Astrocyte of the hippocampus (primary cell): ENCODE measurements at regions not wholly inside any gene's neighbourhood (a gene's known extent, or its start where the extent isn't known, plus 50 kb on each side); places are given as distances from the start of the nearest gene placed in this dataset.
"Not testable (repeated sequence)": the region's sequence is repeated elsewhere in the genome, so short reads cannot be mapped to it uniquely, and the experiment has no call there.

Source experiments
- DNase-seq: peaks from one replicate; pipeline ENCODE4 v3.0.0; 2011; ENCODE audit warnings: low read depth, low spot score

DNA sequence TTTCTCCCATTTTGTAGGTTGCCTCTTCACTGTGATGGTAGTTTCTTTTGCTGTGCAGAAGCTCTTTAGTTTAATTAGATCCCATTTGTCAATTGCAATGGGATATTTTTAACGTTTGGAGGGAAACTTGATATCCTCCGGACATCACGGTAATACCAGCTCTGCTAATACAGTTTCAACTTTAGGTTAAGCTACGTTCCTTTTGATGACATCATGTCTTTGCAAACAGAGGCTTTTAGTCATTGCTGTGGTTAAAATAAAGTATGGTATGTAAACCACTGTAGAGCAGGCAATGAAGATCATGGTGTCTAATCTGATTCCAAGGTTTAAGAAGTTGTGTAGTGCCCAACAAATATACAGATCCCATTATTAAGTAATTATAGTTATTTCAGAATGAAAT is 168.0 kb upstream of the CHD6 start:
- DNase-seq, result no peak

DNA sequence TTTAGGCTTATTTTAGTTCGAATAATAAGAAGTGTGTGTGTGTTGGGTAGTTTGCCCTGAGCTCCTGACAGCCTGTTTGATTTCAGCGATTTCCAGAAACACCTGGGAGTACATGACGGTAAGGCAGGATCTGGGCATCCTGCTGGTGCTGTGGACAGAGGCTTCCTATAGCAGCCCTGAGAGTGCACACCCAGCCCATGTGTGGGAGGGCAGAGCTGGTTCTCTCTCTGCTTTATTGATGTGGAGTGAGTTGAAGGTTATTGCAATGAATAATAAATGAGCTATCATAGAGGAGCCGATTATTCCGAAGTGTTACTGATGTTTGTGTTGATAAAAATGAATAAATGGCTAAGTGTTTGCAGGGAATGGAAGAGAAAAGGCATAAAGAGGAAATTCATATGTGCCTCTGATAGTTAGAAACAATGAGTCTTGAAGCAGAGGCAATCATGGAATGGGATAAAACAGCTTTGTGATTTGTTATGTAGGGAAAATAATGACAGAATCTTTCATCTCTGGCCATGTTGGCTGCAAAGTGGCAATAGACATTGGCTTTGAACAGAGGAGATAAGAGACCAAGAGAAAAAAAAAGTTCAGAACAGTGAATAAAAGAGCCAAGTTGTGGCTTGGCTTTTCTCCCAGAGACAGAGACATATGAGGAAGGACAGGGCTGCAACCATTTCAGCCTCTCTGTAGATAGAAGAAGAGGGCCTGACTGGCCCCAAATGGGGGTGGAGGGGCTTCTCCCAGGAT is 166.2 kb upstream of the CHD6 start:
- no peak for DNase-seq

DNA sequence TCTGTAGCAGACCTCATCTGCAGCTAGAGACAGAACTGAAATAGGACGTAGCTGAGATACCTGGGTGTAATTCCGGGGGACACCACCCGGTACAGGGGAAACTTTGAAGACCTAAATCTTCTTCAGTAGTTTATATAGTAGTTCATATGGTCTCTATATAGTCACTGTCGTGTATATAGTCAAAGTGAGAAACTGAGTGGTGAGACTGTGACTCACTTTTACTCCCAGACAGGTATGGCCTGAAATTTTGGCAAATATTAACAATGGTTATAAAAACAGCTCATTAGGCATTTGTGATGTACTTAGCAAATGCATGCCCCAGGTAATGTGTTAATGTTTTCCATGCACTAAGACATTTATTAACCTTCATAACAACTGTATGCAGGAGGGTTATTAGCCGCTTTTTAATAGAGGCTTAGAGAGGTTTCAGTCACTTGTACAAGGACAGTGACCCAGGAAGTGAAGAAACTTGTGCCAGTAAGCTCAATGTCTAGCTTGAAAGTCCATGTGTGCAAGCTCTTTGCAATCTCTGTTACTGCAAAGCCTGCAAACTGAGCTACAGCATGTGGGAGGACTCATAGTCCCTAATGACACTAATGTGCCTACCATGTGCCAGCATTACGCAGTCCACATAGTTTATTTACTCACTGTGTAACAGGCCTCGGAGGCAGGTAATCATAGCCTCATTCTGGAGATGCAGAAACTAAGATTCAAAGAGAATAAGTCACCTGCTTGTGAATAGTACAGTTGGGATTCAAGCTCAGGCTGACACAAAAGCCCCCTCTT is 165.4 kb upstream of the CHD6 start:
- DNase-seq, result no peak

DNA sequence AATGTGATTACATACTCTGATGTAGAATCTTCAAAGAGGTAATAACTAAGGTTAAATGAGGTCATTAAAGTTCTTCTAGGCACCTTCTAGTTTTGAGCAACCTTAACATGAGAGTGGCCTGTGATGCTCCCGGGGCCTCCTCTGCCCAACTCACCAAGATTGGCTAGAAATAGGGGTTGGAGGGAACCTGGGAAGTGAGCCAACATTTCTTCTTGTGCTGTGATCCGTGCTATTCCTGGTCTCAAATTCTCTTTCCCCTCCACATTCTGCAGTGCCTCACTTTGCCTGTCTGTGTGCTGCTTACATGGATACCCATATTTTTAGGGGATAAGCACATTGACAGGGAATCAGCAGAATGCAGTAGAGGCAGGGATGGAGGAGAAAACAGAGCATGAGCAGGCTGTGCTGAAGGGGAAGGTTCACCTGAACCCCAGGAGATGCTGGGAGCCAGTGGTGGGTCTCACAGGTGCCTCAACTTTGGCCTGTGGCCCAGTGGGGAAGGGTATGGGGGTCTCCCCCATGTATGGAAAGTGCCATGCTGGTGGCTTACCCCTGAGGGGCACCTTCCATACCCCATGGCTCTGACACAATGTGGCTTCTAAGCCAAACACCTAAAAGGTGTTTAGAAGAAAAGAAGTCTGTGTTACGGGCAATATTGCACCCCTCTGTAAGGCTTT is 164.7 kb upstream of the CHD6 start:
- no peak for DNase-seq

DNA sequence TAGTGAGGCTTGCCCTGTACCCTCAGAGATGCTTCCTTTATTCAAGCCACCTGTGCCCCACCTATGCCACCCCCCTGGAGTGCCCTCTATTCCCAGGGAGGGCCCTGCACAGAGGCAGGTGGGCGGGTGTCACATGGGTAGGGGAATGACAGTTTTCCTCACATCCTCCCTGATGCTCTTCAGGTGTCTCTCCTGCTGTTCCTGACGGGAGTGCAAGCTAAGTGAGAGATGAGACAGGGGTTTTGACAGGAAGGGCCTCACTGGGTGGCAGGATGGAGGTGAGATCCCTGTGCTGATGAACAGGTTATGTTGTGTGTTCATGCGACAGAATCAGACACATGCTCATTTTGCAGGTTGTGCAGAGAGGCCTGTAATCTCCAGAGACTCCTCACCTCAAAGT is 164.1 kb upstream of the CHD6 start:
- DNase-seq, result no peak

DNA sequence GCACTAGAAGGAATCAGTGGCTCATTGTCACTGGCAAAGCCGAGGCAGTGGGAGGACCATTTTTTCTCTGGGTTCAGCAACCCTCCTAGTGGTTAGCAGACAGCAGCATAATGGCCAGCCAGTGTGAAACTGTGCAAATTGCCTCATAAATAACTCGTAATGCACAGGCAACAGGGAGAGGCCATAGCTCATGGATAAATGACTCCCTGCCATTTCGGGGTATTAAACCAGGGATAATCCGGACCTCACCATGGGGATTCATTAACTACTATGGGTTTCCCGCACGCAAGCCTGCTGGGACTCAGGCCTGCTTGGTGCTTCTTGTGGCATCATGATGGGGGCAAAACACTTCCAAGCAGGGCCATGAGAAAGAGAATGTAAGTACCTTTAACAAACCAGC is 158.2 kb upstream of the CHD6 start:
- no peak for DNase-seq

DNA sequence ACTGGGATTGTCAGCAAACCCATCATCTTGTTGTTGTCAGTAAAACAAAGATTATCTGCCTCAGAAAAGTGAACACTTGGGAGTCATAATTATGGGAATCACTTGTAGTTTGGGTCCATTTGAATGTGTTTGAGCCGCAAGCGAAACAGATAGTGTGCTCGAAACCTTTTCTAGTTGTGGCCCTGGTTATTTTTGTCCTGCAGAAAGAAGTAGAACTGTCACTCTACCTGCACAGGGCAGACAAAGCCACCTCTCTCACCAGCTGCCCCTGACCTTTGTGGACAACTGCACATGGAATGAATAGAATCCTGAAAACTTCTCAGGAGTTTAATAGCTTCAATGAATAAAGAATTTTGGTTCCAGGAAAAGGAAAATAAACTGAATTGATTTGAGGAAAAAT is 156.1 kb upstream of the CHD6 start:
- no peak for DNase-seq

DNA sequence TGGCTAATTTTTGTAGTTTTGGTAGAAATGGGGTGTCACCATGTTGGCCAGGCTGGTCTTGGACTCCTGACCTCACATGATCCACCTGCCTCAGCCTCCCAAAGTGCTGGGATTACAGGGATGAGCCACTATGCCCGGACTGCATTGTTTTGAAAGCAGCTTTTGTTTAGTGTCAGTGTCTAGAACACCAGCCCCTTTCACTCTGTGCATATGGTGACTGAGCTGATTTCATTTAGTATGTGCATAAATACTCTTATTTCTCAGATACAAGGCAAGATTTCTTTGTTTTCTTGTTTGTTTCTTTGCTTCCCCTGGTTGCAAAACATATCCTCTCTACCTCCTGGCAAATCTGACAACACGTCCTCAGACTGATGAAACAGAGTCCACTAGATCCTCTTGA is 152.8 kb upstream of the CHD6 start:
- DNase-seq, result no peak

DNA sequence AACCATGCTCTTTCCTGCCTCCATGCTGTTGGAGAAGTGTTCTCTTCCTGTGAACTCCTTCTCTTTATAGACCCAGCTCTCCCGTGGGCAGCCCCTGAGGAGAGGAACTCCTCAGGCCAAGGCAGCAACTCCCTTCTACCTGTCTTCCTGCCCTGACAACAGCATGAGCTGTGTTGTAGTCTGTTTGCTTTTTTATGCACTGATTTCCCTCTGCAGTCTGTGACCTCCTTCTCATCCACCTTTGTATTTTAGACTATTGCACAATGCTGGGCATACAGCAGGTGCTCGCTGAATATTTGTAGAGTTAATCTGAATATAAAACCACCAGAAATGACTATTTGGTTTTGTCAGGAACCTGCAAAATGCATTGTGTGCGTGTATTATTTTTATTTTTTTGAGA is 152.2 kb upstream of the CHD6 start:
- no peak for DNase-seq

DNA sequence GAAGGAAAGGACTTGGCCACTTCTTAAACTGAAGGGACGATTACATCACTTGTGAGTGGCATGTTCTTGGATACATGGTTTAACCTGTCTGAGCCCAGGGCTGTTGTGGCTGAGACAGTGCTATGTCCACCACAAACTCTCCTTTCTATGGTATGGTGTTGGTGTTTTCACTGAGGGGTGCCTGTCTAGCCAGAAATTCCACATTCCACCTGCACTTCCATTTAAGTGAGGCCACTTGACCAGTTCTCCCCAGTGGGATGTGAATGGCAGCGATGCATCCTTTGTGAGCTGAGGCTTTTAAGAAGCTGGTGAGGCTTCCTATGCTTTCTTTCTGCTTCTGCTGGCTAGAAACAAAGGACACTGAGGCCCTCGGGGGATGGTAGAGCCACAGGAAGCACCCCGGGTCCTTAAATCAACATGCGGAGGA is 151.4 kb upstream of the CHD6 start:
- DNase-seq, result no peak

DNA sequence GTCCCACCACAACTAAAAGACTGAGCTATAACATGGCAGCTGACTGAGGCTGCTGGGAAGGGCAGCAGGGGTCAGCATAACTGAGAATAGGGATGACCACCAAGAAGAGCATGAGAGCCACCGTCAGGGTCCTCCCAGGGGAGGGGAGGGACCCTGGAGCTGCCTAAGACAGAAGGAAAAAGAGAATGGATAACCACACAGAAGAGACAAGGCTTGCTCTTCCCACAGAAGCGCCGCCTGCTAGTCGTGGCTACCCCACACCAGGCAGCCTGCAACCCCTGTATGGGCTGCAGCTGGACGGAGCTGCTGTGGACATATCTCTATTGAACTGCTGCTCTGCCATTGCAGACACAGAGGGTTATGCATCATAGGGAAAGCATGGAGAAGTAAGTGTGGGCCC is 132.0 kb upstream of the CHD6 start:
- no peak for DNase-seq

DNA sequence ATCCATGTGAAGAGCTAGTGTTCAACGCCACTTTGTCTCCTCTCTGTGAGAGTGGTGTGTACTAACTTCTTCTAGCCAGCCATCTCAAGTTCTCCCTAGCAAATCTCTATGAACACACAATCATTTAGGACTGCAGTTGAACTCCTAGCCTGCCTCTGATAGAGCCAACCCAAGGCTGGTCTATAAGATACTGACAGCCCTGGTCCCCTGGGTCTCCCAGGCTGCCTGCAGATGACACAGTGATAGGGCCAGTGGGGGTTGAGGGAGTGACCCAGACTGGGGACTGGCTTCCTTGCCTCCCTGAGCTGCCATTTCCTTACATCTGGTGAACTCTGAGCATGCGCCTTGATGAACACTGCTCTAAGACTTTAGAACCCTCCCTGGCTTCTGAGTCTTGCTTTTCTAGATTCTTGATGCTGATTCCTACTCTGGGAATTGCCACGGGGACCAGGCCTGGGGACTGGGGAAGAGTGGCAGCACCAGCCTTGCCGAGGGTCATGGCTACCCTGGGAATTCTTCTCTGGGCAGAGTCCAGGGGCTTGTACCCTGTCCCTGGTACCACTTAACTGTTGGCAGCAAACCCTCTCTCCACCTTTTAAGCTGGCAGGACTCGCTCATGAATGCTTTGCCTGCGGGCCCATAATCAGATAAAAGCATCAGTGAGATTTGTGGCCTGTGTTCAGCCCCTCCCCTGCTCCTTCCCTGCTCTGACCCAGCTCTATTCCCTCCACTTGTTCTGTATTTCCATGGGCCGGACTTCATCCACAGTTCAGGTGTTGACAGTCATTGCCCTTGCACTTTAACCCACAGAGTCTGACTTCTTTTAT is 130.8 kb upstream of the CHD6 start:
- DNase-seq, result no peak

DNA sequence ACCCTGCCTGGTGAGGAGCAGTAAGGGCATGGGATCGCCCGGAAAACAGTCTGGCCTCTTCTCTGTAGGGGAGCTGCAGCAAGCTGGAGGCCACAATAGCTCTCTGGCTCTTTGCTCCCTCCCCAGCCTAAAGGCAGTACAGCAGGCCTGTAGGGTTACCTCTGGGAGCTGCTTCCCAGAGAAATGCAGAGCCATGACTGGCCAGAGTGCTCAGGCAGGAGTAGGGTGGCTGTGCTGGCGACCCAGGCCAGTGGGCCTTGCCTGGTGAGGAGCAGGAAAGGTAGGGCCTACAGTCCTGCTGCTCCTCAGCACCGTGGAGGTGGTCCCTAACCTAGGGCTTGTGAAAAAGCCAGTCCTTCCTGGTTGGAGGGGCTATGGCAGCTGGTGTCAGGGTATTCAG is 129.9 kb upstream of the CHD6 start:
- DNase-seq, result no peak

DNA sequence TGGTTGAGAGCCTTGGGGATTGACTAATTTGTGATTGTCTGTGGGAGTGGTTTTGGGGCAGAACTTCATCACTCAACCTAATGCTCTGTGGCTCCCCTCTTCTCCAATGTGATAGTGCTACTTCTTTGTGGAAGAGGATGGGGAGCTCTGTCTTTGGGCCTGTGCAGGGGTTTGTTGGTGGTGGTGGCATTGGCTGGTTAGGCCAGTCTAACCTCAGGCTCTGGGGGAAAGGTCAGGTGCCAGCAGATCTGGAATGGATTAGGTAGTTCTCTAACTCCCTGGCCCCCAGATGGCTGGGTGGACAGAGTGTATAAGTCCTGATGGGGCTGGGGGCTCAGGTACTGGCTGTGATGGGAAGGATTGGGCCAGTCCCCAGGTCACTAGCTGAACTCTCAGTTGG is 129.0 kb upstream of the CHD6 start:
- no peak for DNase-seq

DNA sequence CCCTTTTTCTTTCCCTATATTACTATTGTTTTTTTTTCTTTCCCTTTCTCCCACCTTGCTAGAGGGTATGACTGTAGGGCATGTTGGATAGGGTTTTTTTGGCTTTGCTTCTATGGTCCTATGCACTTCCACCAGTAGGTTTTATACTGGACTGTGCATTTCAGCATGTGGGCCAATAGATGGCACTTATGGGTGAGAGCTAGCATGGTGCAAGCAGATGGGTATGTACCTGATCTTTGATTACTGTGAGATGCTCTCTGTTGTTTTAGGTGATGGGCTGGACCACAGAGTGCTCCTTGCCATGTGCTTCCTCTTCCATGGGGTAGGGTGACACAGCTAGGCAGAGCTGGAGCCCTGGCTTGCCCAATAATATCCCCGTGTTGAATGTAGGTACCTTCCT is 128.5 kb upstream of the CHD6 start:
- no peak for DNase-seq

DNA sequence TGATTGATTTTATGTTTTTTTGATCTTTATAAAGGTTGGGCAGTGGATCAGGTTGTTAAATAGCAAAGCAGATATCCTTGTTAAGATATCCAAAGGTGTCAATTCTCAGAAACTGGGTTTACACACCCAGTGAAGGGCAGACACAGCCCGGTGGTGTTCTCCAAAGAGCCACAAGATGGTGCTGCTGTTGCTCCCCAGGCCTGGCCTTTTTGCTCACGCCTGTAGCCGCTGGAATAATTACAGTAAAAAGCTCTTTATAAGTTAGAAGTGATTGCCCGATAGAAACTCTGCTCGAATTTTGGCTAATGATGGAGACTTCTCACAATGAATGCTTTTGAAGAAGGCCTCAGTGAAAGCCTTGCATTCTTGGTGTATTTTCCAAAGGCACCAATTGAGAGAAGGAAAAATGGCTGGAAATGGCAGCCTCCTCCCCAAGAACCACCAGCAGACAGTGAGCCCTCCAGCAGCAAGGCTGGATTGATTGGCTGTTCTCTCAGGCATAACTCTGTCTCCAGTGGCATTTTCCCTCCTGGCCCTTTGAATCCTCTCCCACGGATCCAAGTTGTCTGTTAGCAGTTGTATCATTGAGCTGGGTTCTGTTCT is 120.5 kb upstream of the CHD6 start:
- DNase-seq, result peak; percentile 67

DNA sequence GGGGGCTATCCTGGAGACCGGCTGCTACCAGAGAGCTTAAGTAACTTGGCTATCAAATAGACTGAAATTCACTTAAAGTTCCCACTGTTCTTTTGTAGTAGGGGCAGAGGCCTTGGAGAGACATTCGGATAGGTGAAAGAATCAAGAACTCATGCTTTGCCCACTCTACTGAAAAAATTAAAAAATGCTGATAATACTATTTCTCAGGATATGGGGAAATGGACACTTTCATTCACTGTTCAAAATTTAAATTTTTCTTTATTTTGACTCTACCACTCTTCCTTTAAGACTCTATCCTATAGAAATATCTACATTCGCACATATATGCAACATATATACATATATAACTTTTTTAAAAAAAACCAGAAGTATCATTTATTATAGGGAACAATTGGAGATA is 117.8 kb upstream of the CHD6 start:
- DNase-seq, result no peak

DNA sequence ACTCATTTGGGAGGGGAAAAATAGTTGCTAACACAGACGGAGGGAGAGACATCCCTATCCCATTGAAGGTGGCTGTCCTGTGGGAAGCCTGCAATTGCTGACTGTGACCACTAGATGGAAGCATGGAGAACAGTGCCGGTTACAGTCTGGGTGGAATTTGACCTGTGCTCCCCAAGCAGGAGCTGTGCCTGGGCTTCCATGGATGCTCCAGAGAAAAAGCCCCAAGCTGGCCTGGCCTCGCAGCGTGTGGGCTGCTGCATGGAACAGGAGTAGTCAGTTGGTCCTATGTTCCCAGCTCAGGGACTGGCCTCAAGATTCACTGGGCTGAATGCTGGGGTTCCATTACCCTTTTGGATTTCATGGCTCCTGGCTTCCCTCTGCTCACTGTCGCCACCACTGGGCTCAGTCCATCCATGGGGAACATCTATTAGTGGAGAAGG is 116.3 kb upstream of the CHD6 start:
- peak; percentile 51 for DNase-seq

DNA sequence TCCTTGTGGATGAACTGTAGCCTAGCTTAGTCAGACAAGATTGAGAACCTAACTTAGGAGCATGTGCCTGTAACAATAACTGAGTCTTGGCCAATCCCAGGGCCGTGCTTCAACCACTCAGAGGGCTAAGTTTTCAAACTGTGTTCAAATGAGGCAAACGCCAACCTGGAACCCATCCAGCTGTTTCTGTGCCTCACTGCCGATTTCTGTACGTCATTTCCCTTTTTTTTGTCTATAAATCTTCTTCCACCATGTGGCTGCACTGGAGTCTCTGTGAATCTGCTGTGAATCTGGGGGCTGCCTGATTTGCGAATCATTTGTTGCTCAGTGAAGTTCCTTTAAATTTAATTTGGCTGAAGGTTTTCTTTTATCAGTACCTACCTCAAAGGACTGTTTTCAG is 115.0 kb upstream of the CHD6 start:
- no peak for DNase-seq

DNA sequence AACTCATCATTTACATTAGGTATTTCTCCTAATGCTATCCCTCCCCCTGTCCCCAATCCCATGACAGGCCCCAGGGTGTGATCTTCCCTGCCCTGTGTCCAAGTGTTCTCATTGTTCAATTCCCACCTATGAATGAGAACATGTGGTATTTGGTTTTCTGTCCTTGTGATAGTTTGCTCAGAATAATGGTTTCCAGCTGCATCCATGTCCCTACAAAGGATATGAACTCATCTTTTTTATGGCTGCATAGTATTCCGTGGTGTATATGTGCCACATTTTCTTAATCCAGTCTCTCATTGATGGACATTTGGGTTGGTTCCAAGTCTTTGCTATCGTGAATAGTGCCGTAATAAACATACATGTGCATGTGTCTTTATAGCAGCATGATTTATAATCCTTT is 113.0 kb upstream of the CHD6 start:
- DNase-seq, result not testable (repeated sequence)

DNA sequence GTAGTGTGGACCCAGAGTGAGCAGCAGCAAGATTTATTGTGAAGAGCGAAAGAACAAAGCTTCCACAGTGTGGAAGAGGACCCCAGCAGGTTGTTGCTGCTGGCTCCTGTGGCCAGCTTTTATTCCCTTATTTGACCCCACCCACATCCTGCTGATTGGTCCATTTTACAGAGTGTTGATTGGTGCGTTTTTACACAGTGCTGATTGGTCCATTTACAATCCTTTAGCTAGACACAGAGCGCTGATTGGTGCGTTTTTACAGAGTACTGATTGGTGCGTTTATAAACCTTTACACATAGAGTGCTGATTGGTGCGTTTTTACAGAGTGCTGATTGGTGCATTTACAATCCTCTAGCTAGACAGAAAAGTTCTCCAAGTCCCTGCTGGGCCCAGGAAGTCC is 109.5 kb upstream of the CHD6 start:
- not testable (repeated sequence) for DNase-seq
